ENCODE measurements at regions not wholly inside any gene's neighbourhood (a gene's known extent, or its start where the extent isn't known, plus 50 kb on each side); places are given as distances from the start of the nearest gene placed in this dataset.

DNA sequence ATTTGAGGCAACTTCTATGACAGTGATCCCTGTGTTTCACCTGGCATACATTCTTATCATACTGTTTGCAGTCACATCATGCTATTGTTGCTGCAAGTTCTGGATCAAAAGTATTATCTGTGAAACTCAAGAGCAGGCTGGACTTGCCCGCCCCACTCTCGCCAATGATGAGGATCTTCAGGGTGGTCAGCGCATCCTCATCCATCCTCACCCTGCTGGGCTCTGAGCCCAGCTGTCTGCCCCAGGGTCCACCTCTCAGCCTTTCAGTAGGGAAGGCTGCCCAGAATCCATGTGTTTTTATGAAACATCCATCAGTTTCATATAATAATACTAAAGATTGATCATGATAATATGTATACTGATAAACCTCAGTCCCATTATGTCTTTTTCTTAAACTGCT is 55.4 kb upstream of the KIF5B start:
- POLR2A ChIA-PET (ENCODE audit: unreplicated experiment), result no interaction called here
- no peak for DNase-seq

More for the DNA sequence above, 55.4 kb upstream of the KIF5B start:
- Histone ChIP-seq H3K9ac (ENCODE audit: low read depth, low read length) (no peak overlapping the region), H2BK20ac (ENCODE audit: low read depth, low read length) (no peak overlapping the region), H4K8ac (ENCODE audit: low read depth in 2 of 2, low read length in 2 of 2) (no peak overlapping the region), H2AK5ac (ENCODE audit: low read depth, low read length) (no peak overlapping the region), H3K27ac (ENCODE audit: insufficient read depth, low read length) (no peak overlapping the region), H3K14ac (replicated peaks; ENCODE audit: low read depth, low read length) (no peak overlapping the region), H3K4me2 (ENCODE audit: low read depth, low read length) (no peak overlapping the region), H4K20me1 (ENCODE audit: insufficient read depth, low read length) (no peaks in the 10 kb centered on the region), H3K4ac (ENCODE audit: low read depth, low read length) (no peak overlapping the region), H4K5ac (ENCODE audit: low read depth, low read length) (no peak overlapping the region), H3K4me1 (ENCODE audit: control insufficient read depth, insufficient read depth, low read length) (peaks cover 5% of the 10 kb centered on the region), H3K18ac (ENCODE audit: low read depth, low read length) (no peak overlapping the region), H2AFZ (replicated peaks; ENCODE audit: low read length, poor library complexity) (no peak overlapping the region), H3K56ac (ENCODE audit: extremely low read depth, insufficient read depth, low read length) (no peak overlapping the region), H3K36me3 (ENCODE audit: control insufficient read depth, insufficient read depth, low read length) (no peaks in the 10 kb centered on the region), H3K79me1 (ENCODE audit: low read depth in 1 of 2, low read length in 2 of 2) (no peaks in the 10 kb centered on the region), H3K9me1 (ENCODE audit: insufficient read depth, low read length) (no peaks in the 10 kb centered on the region), H4K91ac (ENCODE audit: insufficient read depth, low read depth, low read length) (no peak overlapping the region), H2BK5ac (ENCODE audit: low read depth, low read length, poor library complexity, severe bottlenecking) (no peak overlapping the region), H2BK120ac (ENCODE audit: low read depth, low read length) (no peak overlapping the region), H3K27me3 (ENCODE audit: control insufficient read depth, insufficient read depth, low read length) (peaks cover 4% of the 10 kb centered on the region), H2AK9ac (replicated peaks; ENCODE audit: low read depth, low read length, poor library complexity) (no peak overlapping the region), H2BK15ac (ENCODE audit: low read depth, low read length) (no peak overlapping the region), H3K9me3 (ENCODE audit: control insufficient read depth, insufficient read depth, low read length) (0 out of 2 replicates have a peak, but pooled peaks cover 3% of the 10 kb centered on the region), H3K4me3 (ENCODE audit: insufficient read depth, low read depth, low read length) (no peak overlapping the region), H3K23ac (ENCODE audit: low read depth, low read length) (no peak overlapping the region)
- CTCF ChIA-PET, result no interaction called here
- no peak for TF ChIP-seq MAFK (IDR thresholded peaks at IDR 0.05; ENCODE audit: low read depth, low read length)
- no peak for TF ChIP-seq MAZ (IDR thresholded peaks at IDR 0.05; ENCODE audit: borderline replicate concordance, low read depth, low read length)
- no peak for TF ChIP-seq CTCF (conservative IDR thresholded peaks at IDR 0.05; ENCODE audit: low read depth, low read length)
- TF ChIP-seq CEBPB (IDR thresholded peaks at IDR 0.05; ENCODE audit: low read depth, low read length), result no peak
- no peak for TF ChIP-seq RAD21 (IDR thresholded peaks at IDR 0.05; ENCODE audit: low read length)
- TF ChIP-seq NFE2L2 (IDR thresholded peaks at IDR 0.05; ENCODE audit: low read depth, low read length), result no peak
- in situ Hi-C loops (cut with MboI; ENCODE audit: low sequenced_read_pairs), result no loop called here
- WGBS, 2 experiments (ENCODE audit: extremely low coverage in 2 of 2, insufficient read length in 1 of 2), result no CpG with 5 or more reads among the region's 3 CpGs
- BruUV-seq (replicated peaks), result no TSS peak
- no peak for ATAC-seq (ENCODE audit: low read depth)
- intact Hi-C loops (cut with micrococcal nuclease), result no loop called here
- dilution Hi-C loops (cut with HindIII; ENCODE audit: low sequenced_read_pairs, unreplicated experiment), result no loop called here

Data from IMR-90 (cell line).